ENCODE measurements at regions not wholly inside any gene's neighbourhood (a gene's known extent, or its start where the extent isn't known, plus 50 kb on each side); places are given as distances from the start of the nearest gene placed in this dataset.
"Not testable (repeated sequence)": the region's sequence is repeated elsewhere in the genome, so short reads cannot be mapped to it uniquely, and the experiment has no call there.

DNA sequence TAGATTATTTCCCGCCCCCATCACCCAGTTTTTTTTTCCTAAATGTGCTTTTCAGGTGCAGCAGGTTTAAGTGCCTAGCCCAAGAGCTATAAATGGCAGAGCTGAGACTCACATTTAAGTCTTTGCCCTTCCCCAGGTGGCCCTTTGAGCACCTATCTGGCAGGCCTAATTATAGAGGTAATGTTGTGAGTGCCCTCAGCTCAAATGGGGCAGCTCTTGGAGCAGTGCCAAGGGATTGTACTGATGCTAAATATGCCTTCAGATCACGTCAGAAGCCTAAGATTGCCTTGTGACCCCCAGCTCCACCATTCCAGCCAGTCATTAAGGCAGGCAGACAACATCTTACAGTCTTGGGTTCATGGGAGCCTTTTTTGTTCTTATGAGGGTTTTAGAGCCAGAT lies 159.5 kb downstream of the RPLP1 start:
- 83% methylated on average over 2 of the region's 2 CpGs for WGBS
- Histone ChIP-seq H3K36me3 (no peaks in the 10 kb centered on the region), H3K9me3 (no peaks in the 10 kb centered on the region), H3K4me3 (no peak overlapping the region), H3K27me3 (no peaks in the 10 kb centered on the region), H3K27ac (replicated peaks in 1 of 4) (no peak overlapping the region), H3K4me1 (no peaks in the 10 kb centered on the region)
- no peak for DNase-seq (ENCODE audit: extremely low spot score)
- intact Hi-C loops (cut with DNase I) = no loop called here
- no peak for TF ChIP-seq EP300 (IDR thresholded peaks at IDR 0.05)
- TF ChIP-seq POLR2AphosphoS5 (IDR thresholded peaks at IDR 0.05) = no peak
- no peak for TF ChIP-seq POLR2A (IDR thresholded peaks at IDR 0.05; ENCODE audit: low read depth)
- TF ChIP-seq, protein P1, sequence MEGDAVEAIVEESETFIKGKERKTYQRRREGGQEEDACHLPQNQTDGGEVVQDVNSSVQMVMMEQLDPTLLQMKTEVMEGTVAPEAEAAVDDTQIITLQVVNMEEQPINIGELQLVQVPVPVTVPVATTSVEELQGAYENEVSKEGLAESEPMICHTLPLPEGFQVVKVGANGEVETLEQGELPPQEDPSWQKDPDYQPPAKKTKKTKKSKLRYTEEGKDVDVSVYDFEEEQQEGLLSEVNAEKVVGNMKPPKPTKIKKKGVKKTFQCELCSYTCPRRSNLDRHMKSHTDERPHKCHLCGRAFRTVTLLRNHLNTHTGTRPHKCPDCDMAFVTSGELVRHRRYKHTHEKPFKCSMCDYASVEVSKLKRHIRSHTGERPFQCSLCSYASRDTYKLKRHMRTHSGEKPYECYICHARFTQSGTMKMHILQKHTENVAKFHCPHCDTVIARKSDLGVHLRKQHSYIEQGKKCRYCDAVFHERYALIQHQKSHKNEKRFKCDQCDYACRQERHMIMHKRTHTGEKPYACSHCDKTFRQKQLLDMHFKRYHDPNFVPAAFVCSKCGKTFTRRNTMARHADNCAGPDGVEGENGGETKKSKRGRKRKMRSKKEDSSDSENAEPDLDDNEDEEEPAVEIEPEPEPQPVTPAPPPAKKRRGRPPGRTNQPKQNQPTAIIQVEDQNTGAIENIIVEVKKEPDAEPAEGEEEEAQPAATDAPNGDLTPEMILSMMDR (IDR thresholded peaks at IDR 0.05) = no peak

DNA sequence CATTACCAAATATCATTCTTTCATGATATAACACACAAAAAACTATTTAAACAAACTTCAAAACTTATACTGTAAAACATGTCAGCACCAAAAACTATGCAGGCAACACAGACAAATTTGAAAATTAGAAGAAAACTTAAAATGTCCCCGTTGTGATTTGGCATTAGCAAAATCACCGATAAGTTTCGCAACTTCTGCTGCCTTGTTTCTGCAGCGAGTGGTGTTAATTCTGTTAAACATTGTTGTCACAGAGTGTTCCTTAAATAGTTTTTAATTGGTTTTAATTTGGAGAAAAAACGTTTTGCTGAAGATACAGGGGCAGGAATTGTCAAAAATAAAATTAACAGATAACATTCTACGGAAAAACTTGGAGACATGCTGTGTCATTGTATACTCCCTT lies 160.6 kb downstream of the RPLP1 start:
- Histone ChIP-seq H3K36me3 (no peaks in the 10 kb centered on the region), H3K9me3 (no peaks in the 10 kb centered on the region), H3K4me1 (no peaks in the 10 kb centered on the region), H3K27ac (replicated peaks in 1 of 4) (no peak overlapping the region), H3K27me3 (no peaks in the 10 kb centered on the region), H3K4me3 (no peak overlapping the region)
- 74% methylated on average over 6 of the region's 6 CpGs for WGBS
- TF ChIP-seq POLR2A (IDR thresholded peaks at IDR 0.05; ENCODE audit: low read depth) = no peak
- TF ChIP-seq, protein P1 (IDR thresholded peaks at IDR 0.05) = no peak
- no peak for TF ChIP-seq POLR2AphosphoS5 (IDR thresholded peaks at IDR 0.05)
- TF ChIP-seq EP300 (IDR thresholded peaks at IDR 0.05) = no peak
- DNase-seq (ENCODE audit: extremely low spot score) = no peak
- intact Hi-C loops (cut with DNase I) = no loop called here

DNA sequence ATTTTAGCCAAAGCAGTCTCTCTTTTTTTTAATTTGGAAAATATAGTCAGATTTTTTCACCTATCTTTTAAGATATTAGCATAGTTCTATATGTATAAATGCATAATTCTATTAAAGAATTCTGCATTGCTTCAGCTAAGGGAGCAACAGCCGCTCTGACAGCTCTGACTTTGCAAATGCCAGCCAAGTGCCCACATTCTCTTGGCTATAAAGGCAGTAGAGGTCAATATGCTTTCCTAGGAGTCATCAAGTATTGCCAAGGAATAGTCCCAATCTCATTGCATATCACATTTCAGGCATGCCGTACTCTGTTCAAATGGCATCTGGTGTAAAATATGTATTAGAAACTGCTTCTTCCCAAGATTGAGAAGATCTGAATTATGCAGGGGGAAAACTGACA lies 161.4 kb downstream of the RPLP1 start:
- Histone ChIP-seq H3K36me3 (no peaks in the 10 kb centered on the region), H3K4me1 (no peaks in the 10 kb centered on the region), H3K27ac (replicated peaks in 1 of 4) (no peak overlapping the region), H3K9me3 (no peaks in the 10 kb centered on the region), H3K27me3 (no peaks in the 10 kb centered on the region), H3K4me3 (no peak overlapping the region)
- no peak for DNase-seq (ENCODE audit: extremely low spot score)
- no peak for TF ChIP-seq EP300 (IDR thresholded peaks at IDR 0.05)
- TF ChIP-seq POLR2A (IDR thresholded peaks at IDR 0.05; ENCODE audit: low read depth) = no peak
- TF ChIP-seq, protein P1 (IDR thresholded peaks at IDR 0.05) = no peak
- no peak for TF ChIP-seq POLR2AphosphoS5 (IDR thresholded peaks at IDR 0.05)
- intact Hi-C loops (cut with DNase I) = no loop called here
- WGBS = 98% methylated on average over 2 of the region's 2 CpGs

DNA sequence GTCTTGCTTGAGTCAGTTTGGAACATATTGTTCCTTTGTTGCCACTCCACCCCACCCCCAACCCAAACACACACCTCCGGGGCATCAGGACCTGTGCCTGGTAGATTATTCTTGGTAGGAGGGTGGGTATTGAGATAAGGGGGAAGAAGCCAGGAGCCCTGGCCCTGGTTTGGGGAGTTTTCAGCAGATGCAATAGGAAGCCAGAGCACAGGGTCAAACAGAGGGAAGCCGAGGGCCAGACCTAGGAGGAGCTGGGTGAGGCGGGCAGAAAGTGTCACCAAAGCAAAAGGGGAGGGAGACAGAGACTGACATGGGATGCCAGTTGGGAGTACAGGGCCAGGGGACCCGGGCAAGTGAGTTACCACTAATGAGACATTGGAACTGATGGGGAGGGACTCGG lies 163.1 kb downstream of the RPLP1 start:
- no peak for DNase-seq (ENCODE audit: extremely low spot score)
- H3K36me3 ChIP-seq = no peaks in the 10 kb centered on the region
- WGBS = 86% methylated on average over 5 of the region's 5 CpGs
- TF ChIP-seq, protein P1 (IDR thresholded peaks at IDR 0.05) = no peak
- TF ChIP-seq POLR2AphosphoS5 (IDR thresholded peaks at IDR 0.05) = no peak
- TF ChIP-seq POLR2A (IDR thresholded peaks at IDR 0.05; ENCODE audit: low read depth) = no peak
- TF ChIP-seq EP300 (IDR thresholded peaks at IDR 0.05) = no peak
- no peak overlapping the region for H3K4me3 ChIP-seq
- no peaks in the 10 kb centered on the region for H3K4me1 ChIP-seq
- no peaks in the 10 kb centered on the region for H3K9me3 ChIP-seq
- H3K27ac ChIP-seq (replicated peaks in 1 of 4) = no peak overlapping the region
- intact Hi-C loops (cut with DNase I) = no loop called here
- no peaks in the 10 kb centered on the region for H3K27me3 ChIP-seq

DNA sequence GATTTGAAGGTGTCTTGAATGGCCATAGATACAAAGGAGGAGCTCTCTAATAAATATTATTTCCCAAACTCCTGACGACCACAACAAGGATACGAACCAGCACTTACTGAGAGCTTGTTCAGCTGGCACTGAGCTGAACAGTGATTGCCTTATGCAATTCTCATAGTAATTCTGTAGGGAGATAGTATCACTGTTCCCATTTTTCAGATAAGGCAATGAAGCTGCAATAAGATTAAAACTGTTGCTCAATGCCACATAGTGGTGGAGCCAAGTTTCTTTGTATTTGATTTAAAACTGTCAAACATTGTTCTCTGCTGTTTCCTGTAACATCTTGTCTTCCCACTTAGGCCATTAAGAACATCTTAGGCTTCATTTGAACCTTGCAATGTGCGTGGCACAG lies 163.9 kb downstream of the RPLP1 start:
- intact Hi-C loops (cut with DNase I) = no loop called here
- no peak overlapping the region for H3K27ac ChIP-seq (replicated peaks in 1 of 4)
- no peaks in the 10 kb centered on the region for H3K4me1 ChIP-seq
- no peak for TF ChIP-seq POLR2A (IDR thresholded peaks at IDR 0.05; ENCODE audit: low read depth)
- TF ChIP-seq, protein P1 (IDR thresholded peaks at IDR 0.05) = no peak
- no peak for TF ChIP-seq POLR2AphosphoS5 (IDR thresholded peaks at IDR 0.05)
- TF ChIP-seq EP300 (IDR thresholded peaks at IDR 0.05) = no peak
- no peaks in the 10 kb centered on the region for H3K36me3 ChIP-seq
- no peaks in the 10 kb centered on the region for H3K27me3 ChIP-seq
- no peaks in the 10 kb centered on the region for H3K9me3 ChIP-seq
- 60% methylated on average over 3 of the region's 3 CpGs for WGBS
- H3K4me3 ChIP-seq = no peak overlapping the region
- peak; percentile 19 for DNase-seq (ENCODE audit: extremely low spot score)

DNA sequence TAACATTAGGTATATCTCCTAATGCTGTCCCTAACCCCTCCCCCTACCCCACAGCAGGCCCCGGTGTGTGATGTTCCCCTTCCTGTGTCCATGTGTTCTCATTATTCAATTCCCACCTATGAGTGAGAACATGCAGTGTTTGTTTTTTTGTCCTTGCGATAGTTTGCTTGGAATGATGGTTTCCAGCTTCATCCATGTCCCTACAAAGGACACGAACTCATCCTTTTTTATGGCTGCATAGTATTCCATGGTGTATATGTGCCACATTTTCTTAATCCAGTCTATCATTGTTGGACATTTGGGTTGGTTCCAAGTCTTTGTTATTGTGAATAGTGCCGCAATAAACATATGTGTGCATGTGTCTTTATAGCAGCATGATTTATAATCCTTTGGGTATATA lies 164.5 kb downstream of the RPLP1 start:
- H3K27me3 ChIP-seq; H3K36me3 ChIP-seq; H3K4me1 ChIP-seq; DNase-seq (ENCODE audit: extremely low spot score); intact Hi-C loops (cut with DNase I); H3K27ac ChIP-seq (replicated peaks in 1 of 4); H3K4me3 ChIP-seq; H3K9me3 ChIP-seq: not testable (repeated sequence)
- WGBS = 82% methylated on average over 4 of the region's 4 CpGs

All from esophagus muscularis mucosa (tissue), 4 donors.